HFF-Myc (cell line): ENCODE measurements at regions not wholly inside any gene's neighbourhood (a gene's known extent, or its start where the extent isn't known, plus 50 kb on each side); places are given as distances from the start of the nearest gene placed in this dataset.
A peak's percentile ranks its signal among the peaks of the same experiment; 100 is the strongest.
"Not testable (repeated sequence)": the region's sequence is repeated elsewhere in the genome, so short reads cannot be mapped to it uniquely, and the experiment has no call there.

Experiments
- DNase-seq: peaks from one replicate; pipeline ENCODE4 v3.0.0-alpha.2; 2011; ENCODE audit warnings: low read depth; ENCODE audit errors: extremely low read depth
- H3K4me3 ChIP-seq: replicated peaks from 2 replicates; pipeline ENCODE4 v1.5.1; 2011; ENCODE audit warnings: low read depth, mild to moderate bottlenecking, control low read depth, low read length
- TF ChIP-seq, protein P1 (sequence below): IDR thresholded peaks from 2 replicates; pipeline ENCODE4 v1.5.1; 2012; ENCODE audit warnings: mild to moderate bottlenecking, low read depth, low read length, control low read depth; ENCODE audit errors: missing control alignments

DNA sequence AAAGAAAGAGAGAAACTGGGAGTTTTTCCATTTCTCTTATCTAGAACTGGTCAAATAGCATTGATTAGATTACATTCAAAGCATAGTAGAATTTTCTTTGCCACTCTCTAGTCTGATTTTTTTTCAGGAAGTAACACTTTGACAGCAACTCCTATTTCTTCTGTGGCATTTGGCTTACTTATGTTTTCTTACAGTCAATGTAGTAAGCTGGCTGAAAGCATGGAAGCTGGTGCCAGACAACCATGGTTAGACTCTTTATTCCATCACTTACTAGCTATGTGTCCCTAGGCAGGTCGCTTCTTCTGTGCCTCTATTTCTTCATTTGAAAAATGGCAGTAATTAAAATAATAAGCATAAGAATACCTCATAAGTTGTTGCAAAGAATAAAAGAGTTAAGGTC lies 54.2 kb upstream of the OPRM1 start:
- no peak overlapping the region for H3K4me3 ChIP-seq
- DNase-seq, result no peak
- TF ChIP-seq, protein P1, sequence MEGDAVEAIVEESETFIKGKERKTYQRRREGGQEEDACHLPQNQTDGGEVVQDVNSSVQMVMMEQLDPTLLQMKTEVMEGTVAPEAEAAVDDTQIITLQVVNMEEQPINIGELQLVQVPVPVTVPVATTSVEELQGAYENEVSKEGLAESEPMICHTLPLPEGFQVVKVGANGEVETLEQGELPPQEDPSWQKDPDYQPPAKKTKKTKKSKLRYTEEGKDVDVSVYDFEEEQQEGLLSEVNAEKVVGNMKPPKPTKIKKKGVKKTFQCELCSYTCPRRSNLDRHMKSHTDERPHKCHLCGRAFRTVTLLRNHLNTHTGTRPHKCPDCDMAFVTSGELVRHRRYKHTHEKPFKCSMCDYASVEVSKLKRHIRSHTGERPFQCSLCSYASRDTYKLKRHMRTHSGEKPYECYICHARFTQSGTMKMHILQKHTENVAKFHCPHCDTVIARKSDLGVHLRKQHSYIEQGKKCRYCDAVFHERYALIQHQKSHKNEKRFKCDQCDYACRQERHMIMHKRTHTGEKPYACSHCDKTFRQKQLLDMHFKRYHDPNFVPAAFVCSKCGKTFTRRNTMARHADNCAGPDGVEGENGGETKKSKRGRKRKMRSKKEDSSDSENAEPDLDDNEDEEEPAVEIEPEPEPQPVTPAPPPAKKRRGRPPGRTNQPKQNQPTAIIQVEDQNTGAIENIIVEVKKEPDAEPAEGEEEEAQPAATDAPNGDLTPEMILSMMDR, result no peak

DNA sequence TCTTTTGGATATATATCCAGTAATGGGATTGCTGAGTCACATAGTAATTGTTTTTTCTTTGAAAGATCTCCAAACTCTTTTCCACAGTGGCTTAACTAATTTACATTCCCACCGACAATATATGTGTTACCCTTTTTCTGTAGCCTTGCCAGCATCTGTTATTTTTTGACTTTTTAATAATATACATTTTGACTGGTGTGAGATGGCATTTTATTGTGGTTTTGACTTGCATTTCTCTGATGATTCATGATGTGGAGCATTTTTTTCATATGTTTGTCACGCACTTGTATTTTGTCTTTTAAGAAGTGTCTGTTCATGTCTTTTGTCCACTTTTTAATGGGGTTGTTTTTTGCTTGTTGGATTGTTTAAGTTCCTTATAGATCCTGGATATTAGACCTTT lies 58.9 kb upstream of the OPRM1 start:
- TF ChIP-seq, protein P1, result no peak
- H3K4me3 ChIP-seq, result no peak overlapping the region
- no peak for DNase-seq

DNA sequence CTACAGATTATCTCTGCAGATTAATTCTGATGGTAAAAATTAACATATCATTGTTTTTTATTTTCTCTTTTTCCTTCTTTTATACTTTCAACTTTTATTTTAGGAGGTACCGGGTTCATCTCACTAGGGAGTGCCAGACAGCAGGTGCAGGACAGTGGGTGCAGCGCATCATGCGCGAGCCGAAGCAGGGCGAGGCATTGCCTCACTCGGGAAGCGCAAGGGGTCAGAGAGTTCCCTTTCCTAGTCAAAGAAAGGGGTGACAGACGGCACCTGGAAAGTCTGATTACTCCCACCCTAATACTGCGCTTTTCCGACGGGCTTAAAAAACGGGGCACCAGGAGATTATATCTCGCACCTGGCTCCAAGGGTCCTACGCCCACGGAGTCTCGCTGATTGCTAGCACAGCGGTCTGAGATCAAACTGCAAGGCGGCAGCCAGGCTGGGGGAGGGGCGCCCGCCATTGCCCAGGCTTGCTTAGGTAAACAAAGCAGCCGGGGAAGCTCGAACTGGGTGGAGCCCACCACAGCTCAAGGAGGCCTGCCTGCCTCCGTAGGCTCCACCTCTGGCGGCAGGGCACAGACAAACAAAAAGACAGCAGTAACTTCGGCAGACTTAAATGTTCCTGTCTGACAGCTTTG lies 60.0 kb upstream of the OPRM1 start:
- not testable (repeated sequence) for H3K4me3 ChIP-seq, DNase-seq

DNA sequence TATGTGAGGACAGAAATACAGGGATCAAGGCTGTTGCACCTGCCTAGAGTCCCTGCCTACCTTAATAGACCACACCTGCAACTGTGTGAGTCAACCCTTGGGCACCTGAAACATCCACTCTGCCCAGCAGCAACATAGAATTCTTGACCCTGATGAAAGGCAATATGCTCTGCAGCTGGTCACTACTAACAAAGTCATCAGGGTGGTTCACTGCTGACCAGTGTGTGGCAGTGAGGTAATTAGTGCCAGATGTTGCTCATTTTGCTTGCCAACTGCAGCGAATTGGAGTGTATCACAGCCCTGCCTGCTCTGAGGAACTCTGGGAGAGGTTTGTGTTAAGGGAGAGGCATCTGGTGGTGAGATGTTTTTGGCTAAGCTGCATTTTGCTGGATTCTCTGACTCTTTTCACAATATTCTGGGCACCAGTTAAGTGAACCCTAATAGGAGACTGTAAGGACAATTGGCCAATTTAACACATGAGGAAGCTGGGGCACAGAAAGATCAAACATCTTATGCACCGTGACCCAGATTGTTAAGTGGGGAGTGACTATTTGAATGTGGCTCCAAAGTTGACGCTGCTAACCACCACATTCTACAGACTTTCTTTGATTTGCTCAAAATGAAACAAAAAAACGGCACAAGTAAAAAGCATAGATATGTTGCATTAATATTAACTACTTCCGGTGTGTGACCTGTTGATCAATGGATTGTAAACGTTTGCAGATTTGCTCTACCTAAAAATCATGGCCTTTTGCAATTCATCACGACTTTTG lies 61.9 kb upstream of the OPRM1 start:
- peak; percentile 41 for DNase-seq
- TF ChIP-seq, protein P1, result no peak
- H3K4me3 ChIP-seq, result no peak overlapping the region

DNA sequence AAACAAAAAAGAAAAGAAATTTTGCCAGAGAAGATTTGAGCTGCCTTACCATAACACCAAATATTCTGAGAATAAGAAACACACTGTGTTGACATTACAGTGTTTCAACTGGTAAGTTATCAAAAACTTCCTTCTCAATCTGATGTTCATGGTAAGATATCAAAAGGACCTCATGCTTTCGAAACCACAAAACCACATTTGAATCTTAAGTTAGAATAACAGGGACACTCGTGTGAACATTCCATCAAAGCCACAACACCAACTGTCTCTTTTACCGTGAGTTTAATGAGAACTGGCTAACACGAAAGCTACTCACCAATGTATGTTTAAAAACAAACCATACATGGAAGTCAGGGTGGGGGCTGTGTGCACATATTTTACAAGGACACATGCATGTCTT lies 73.0 kb upstream of the OPRM1 start:
- TF ChIP-seq, protein P1, result no peak
- DNase-seq, result no peak
- no peak overlapping the region for H3K4me3 ChIP-seq

DNA sequence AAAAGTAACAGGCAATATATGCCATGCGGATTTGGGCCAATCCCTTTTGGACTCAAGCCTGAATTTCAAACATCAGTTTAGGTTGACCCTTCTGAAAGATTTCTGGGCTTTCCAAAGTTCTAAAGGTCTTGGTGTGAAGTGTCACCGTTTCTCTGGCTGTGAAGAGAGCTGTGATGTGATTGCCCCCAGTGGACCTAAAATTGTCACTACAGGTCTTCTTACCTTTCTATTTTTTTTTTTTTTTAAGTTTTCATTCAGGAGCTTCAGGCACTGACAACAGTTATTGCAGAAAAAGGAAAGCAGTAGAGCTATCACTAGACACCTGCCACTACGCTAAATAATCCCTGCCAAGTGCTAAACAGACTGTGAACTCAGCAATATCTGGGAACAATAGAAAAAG lies 75.7 kb upstream of the OPRM1 start:
- DNase-seq, result no peak
- H3K4me3 ChIP-seq, result no peak overlapping the region
- TF ChIP-seq, protein P1, result no peak

DNA sequence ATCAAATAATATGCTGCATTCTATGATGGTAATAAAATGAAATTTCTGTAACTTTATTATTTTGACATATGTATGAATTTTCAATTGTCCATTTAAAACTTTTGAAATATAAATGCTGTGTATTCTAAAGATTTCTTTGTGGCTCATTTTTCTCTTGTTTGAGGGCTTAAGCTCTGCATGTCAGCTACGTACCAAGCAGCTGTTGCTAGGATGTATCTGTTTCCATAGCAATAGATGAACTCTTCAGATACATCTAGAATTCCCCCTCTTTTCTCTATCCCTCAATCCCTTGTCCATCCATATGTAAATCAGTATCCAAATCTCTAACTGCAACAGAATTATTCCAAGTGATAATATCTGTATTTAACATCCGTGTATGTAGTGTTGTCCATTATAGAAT lies 76.5 kb upstream of the OPRM1 start:
- no peak for DNase-seq
- H3K4me3 ChIP-seq, result no peak overlapping the region
- TF ChIP-seq, protein P1, result no peak
